ENCODE measurements at regions not wholly inside any gene's neighbourhood (a gene's known extent, or its start where the extent isn't known, plus 50 kb on each side); places are given as distances from the start of the nearest gene placed in this dataset.
A peak's percentile ranks its signal among the peaks of the same experiment; 100 is the strongest.

- no peak for DNase-seq (ENCODE audit: low spot score)
Observed at GRCh38 chr7:12741951-12742575, 54.6 kb downstream of the ARL4A start.

- DNase-seq (ENCODE audit: low spot score): no peak
Observed at GRCh38 chr7:12746211-12746610, 58.8 kb downstream of the ARL4A start.

GRCh38 chr7:12747687-12748306 is 60.4 kb downstream of the ARL4A start:
- DNase-seq (ENCODE audit: low spot score): no peak

- DNase-seq (ENCODE audit: low spot score): no peak
Observed at GRCh38 chr7:12749069-12749468, 61.6 kb downstream of the ARL4A start.

- DNase-seq (ENCODE audit: low spot score): no peak
Observed at GRCh38 chr7:12749746-12750145, 62.3 kb downstream of the ARL4A start.

GRCh38 chr7:12751764-12752163 is 64.3 kb downstream of the ARL4A start:
- no peak for DNase-seq (ENCODE audit: low spot score)

- DNase-seq (ENCODE audit: low spot score): no peak
Observed at GRCh38 chr7:12754179-12754578, 66.7 kb downstream of the ARL4A start.

GRCh38 chr7:12756821-12757220 is 69.4 kb downstream of the ARL4A start:
- no peak for DNase-seq (ENCODE audit: low spot score)

GRCh38 chr7:12757443-12757842 is 70.0 kb downstream of the ARL4A start:
- DNase-seq (ENCODE audit: low spot score): peak; percentile 44

- DNase-seq (ENCODE audit: low spot score): no peak
Observed at GRCh38 chr7:12759151-12759550, 71.7 kb downstream of the ARL4A start.

- DNase-seq (ENCODE audit: low spot score): no peak
Observed at GRCh38 chr7:12761111-12761510, 73.7 kb downstream of the ARL4A start.

- DNase-seq (ENCODE audit: low spot score): no peak
Observed at GRCh38 chr7:12761691-12762090, 74.3 kb downstream of the ARL4A start.

- no peak for DNase-seq (ENCODE audit: low spot score)
Observed at GRCh38 chr7:12764458-12764891, 77.0 kb downstream of the ARL4A start.

- no peak for DNase-seq (ENCODE audit: low spot score)
Observed at GRCh38 chr7:12765431-12766100, 78.1 kb downstream of the ARL4A start.

GRCh38 chr7:12766416-12766815 is 79.0 kb downstream of the ARL4A start:
- no peak for DNase-seq (ENCODE audit: low spot score)

- no peak for DNase-seq (ENCODE audit: low spot score)
Observed at GRCh38 chr7:12768948-12769347, 81.5 kb downstream of the ARL4A start.

- DNase-seq (ENCODE audit: low spot score): no peak
Observed at GRCh38 chr7:12769444-12769843, 82.0 kb downstream of the ARL4A start.

- DNase-seq (ENCODE audit: low spot score): no peak
Observed at GRCh38 chr7:12770227-12770975, 83.0 kb downstream of the ARL4A start.

- DNase-seq (ENCODE audit: low spot score): no peak
Observed at GRCh38 chr7:12771378-12771877, 84.0 kb downstream of the ARL4A start.

GRCh38 chr7:12772768-12773167 is 85.3 kb downstream of the ARL4A start:
- no peak for DNase-seq (ENCODE audit: low spot score)

GRCh38 chr7:12777257-12777656 is 89.8 kb downstream of the ARL4A start:
- no peak for DNase-seq (ENCODE audit: low spot score)

GRCh38 chr7:12779947-12780346 is 92.5 kb downstream of the ARL4A start:
- no peak for DNase-seq (ENCODE audit: low spot score)

All from AG08396 (cell line).